ENCODE measurements at regions not wholly inside any gene's neighbourhood (a gene's known extent, or its start where the extent isn't known, plus 50 kb on each side); places are given as distances from the start of the nearest gene placed in this dataset.

DNA sequence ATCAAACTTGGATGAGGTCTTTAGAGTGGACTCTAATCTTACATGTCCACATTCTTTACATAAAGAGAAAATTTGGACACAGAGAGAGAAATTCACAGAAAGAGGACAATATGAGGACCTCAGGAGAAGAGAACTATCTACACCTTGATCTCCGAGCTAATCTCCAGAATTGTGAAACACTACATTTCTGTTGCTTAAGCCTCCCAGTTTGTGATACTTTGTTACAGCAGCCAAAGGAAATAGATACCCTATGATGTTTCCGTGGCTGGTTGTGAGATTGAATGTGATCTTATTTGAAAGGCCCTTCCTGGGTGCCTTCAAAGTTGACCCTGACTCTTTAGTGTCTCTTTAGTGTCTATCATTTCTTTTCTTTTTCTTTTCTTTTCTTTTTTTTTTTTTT, 326.1 kb upstream of the CLNK start:
- Histone ChIP-seq H3K4me2 (ENCODE audit: low read length) (no peak overlapping the region), H3K79me2 (ENCODE audit: insufficient read depth, low read length) (no peaks in the 10 kb centered on the region), H3K9me2 (ENCODE audit: low read depth, low read length) (no peaks in the 10 kb centered on the region), H4K20me1 (ENCODE audit: insufficient read depth, low read length) (no peaks in the 10 kb centered on the region), H3K27ac (ENCODE audit: low read depth, low read length, poor library complexity, severe bottlenecking) (no peak overlapping the region), H3K9ac (ENCODE audit: low read length) (no peak overlapping the region), H2AFZ (ENCODE audit: low read length) (no peak overlapping the region), H3K4me1 (ENCODE audit: insufficient read depth, low read length, severe bottlenecking) (no peaks in the 10 kb centered on the region), H3F3A (ENCODE audit: insufficient read depth, low read length) (no peaks in the 10 kb centered on the region), H3K9me3 (ENCODE audit: low read length) (no peaks in the 10 kb centered on the region), H3K27me3 (ENCODE audit: insufficient read depth, low read length) (no peaks in the 10 kb centered on the region), H3K36me3 (ENCODE audit: insufficient read depth, low read length) (no peaks in the 10 kb centered on the region), H3K4me3 (ENCODE audit: low read depth, low read length, poor library complexity, severe bottlenecking) (no peak overlapping the region)
- TF ChIP-seq, protein P1, sequence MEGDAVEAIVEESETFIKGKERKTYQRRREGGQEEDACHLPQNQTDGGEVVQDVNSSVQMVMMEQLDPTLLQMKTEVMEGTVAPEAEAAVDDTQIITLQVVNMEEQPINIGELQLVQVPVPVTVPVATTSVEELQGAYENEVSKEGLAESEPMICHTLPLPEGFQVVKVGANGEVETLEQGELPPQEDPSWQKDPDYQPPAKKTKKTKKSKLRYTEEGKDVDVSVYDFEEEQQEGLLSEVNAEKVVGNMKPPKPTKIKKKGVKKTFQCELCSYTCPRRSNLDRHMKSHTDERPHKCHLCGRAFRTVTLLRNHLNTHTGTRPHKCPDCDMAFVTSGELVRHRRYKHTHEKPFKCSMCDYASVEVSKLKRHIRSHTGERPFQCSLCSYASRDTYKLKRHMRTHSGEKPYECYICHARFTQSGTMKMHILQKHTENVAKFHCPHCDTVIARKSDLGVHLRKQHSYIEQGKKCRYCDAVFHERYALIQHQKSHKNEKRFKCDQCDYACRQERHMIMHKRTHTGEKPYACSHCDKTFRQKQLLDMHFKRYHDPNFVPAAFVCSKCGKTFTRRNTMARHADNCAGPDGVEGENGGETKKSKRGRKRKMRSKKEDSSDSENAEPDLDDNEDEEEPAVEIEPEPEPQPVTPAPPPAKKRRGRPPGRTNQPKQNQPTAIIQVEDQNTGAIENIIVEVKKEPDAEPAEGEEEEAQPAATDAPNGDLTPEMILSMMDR (IDR thresholded peaks at IDR 0.05; ENCODE audit: low read length) = no peak
- no peak for TF ChIP-seq EZH2 (IDR thresholded peaks at IDR 0.05; ENCODE audit: borderline replicate concordance, low read length)

DNA sequence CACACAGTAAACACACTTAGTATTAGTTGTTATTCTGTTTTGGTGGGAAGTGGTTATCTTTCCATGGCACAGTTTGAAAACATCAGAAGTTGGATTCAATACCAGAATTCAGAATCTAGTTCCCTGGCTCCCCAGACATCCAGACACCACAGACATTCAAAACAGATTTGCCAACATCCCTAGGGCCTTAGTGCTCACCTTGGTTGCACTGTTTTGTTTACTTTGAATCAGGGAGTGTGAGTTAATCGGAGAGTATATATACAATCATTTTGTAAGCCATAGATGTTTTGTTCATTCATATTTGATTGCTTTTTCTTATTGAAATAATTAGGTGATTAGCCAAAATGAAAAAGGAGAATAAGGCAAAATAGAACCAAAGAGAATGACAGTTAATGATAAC, 324.7 kb upstream of the CLNK start:
- H3K27me3 ChIP-seq (ENCODE audit: insufficient read depth, low read length) = no peaks in the 10 kb centered on the region
- no peaks in the 10 kb centered on the region for H3F3A ChIP-seq (ENCODE audit: insufficient read depth, low read length)
- no peaks in the 10 kb centered on the region for H3K9me2 ChIP-seq (ENCODE audit: low read depth, low read length)
- no peaks in the 10 kb centered on the region for H3K79me2 ChIP-seq (ENCODE audit: insufficient read depth, low read length)
- H3K27ac ChIP-seq (ENCODE audit: low read depth, low read length, poor library complexity, severe bottlenecking) = no peak overlapping the region
- no peaks in the 10 kb centered on the region for H3K9me3 ChIP-seq (ENCODE audit: low read length)
- TF ChIP-seq, protein P1 (IDR thresholded peaks at IDR 0.05; ENCODE audit: low read length) = no peak
- TF ChIP-seq EZH2 (IDR thresholded peaks at IDR 0.05; ENCODE audit: borderline replicate concordance, low read length) = no peak
- H2AFZ ChIP-seq (ENCODE audit: low read length) = no peak overlapping the region
- no peaks in the 10 kb centered on the region for H3K4me1 ChIP-seq (ENCODE audit: insufficient read depth, low read length, severe bottlenecking)
- H4K20me1 ChIP-seq (ENCODE audit: insufficient read depth, low read length) = no peaks in the 10 kb centered on the region
- no peak overlapping the region for H3K4me3 ChIP-seq (ENCODE audit: low read depth, low read length, poor library complexity, severe bottlenecking)
- H3K9ac ChIP-seq (ENCODE audit: low read length) = no peak overlapping the region
- H3K4me2 ChIP-seq (ENCODE audit: low read length) = no peak overlapping the region
- H3K36me3 ChIP-seq (ENCODE audit: insufficient read depth, low read length) = no peaks in the 10 kb centered on the region

DNA sequence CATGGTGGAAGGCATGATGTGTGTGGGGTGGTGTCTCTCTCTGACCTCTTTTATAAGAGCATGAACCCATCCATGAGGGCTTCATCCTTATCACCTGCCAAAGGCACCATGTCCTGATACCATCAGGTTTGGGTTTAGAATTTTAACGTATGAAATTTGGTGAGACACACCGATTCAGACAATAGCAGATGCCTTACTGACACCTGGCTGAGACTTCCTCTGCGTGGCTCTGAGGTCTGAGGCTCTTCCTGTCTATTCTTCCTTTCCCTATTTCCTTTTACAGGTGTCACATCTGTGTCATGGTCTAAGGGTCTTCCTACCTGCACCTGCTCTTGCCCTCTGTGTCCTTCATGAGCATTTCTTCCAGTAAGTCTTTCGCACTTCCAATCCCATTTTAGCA, 320.7 kb upstream of the CLNK start:
- Histone ChIP-seq H3K4me3 (ENCODE audit: low read depth, low read length, poor library complexity, severe bottlenecking) (no peak overlapping the region), H3K27me3 (ENCODE audit: insufficient read depth, low read length) (no peaks in the 10 kb centered on the region), H3K27ac (ENCODE audit: low read depth, low read length, poor library complexity, severe bottlenecking) (no peak overlapping the region), H3K4me1 (ENCODE audit: insufficient read depth, low read length, severe bottlenecking) (no peaks in the 10 kb centered on the region), H3K9me3 (ENCODE audit: low read length) (no peaks in the 10 kb centered on the region), H3K9me2 (ENCODE audit: low read depth, low read length) (no peaks in the 10 kb centered on the region), H2AFZ (ENCODE audit: low read length) (no peak overlapping the region), H3K79me2 (ENCODE audit: insufficient read depth, low read length) (no peaks in the 10 kb centered on the region), H3K4me2 (ENCODE audit: low read length) (no peak overlapping the region), H4K20me1 (ENCODE audit: insufficient read depth, low read length) (no peaks in the 10 kb centered on the region), H3F3A (ENCODE audit: insufficient read depth, low read length) (no peaks in the 10 kb centered on the region), H3K36me3 (ENCODE audit: insufficient read depth, low read length) (no peaks in the 10 kb centered on the region), H3K9ac (ENCODE audit: low read length) (no peak overlapping the region)
- TF ChIP-seq, protein P1 (IDR thresholded peaks at IDR 0.05; ENCODE audit: low read length) = no peak
- TF ChIP-seq EZH2 (IDR thresholded peaks at IDR 0.05; ENCODE audit: borderline replicate concordance, low read length) = no peak

Data from OCI-LY1 (cell line).